H1 (cell line): ENCODE measurements at regions not wholly inside any gene's neighbourhood (a gene's known extent, or its start where the extent isn't known, plus 50 kb on each side); places are given as distances from the start of the nearest gene placed in this dataset.

ENCODE experiments used
- CTCF ChIA-PET: fragments of 300-600 bp; sonication (Branson Sonifier 250); formaldehyde crosslinking; loops from one replicate; lab custom pipeline; 2021; ENCODE audit not compliant: partially characterized antibody; lab: Charles Lee
- POLR2A ChIA-PET: fragments of 300-600 bp; sonication (Branson Sonifier 250); formaldehyde crosslinking; loops from one replicate; lab custom pipeline; 2021; ENCODE audit warnings: inconsistent platforms; ENCODE audit not compliant: partially characterized antibody; lab: Charles Lee
- DNase-seq, 2 experiments: peaks; one replicate each; pipeline versions ENCODE4 v3.0.0 to v3.0.0-alpha.2; 2010 to 2022; ENCODE audit warnings: low spot score in 2 of 2, low read depth in 1 of 2, mixed read lengths in 1 of 2
- FAIRE-seq: peaks from 2 replicates; lab custom pipeline; 2011; peaks lifted over from hg19 to GRCh38; lab: Jason Lieb, UNC
- H2AFZ ChIP-seq: 2 replicates; pipeline ENCODE4 v1.8.1; 2012; ENCODE audit warnings: low read length, inconsistent platforms
- H2AK5ac ChIP-seq: 2 replicates; pipeline ENCODE4 v1.6.1; 2013; ENCODE audit warnings: low read depth, low read length
- H2BK120ac ChIP-seq: replicated peaks from 2 replicates; pipeline ENCODE3; 2013; ENCODE audit warnings: low read depth, low read length, inconsistent platforms
- H2BK12ac ChIP-seq: 2 replicates; pipeline ENCODE4 v1.6.1; 2013; ENCODE audit warnings: low read depth, low read length
- H2BK15ac ChIP-seq: 2 replicates; pipeline ENCODE4 v1.6.1; 2013; ENCODE audit warnings: low read length
- H2BK20ac ChIP-seq: 2 replicates; pipeline ENCODE4 v1.6.1; 2013; ENCODE audit warnings: low read length
- H2BK5ac ChIP-seq: 2 replicates; pipeline ENCODE4 v1.6.1; 2013; ENCODE audit warnings: low read depth, low read length
- H3K14ac ChIP-seq: 2 replicates; pipeline ENCODE4 v1.6.1; 2013; ENCODE audit warnings: inconsistent platforms; ENCODE audit not compliant: insufficient read length
- H3K18ac ChIP-seq: 2 replicates; pipeline ENCODE4 v1.6.1; 2013; ENCODE audit warnings: low read length; ENCODE audit errors: extremely low read depth
- H3K23ac ChIP-seq: 2 replicates; pipeline ENCODE4 v1.6.1; 2013; ENCODE audit warnings: inconsistent platforms; ENCODE audit not compliant: insufficient read length
- H3K23me2 ChIP-seq: 2 replicates; pipeline ENCODE4 v1.6.1; 2013; ENCODE audit warnings: low read depth, low read length
- H3K27ac ChIP-seq: 2 replicates; pipeline ENCODE4 v1.6.1; 2011; ENCODE audit warnings: low read depth, low read length, inconsistent platforms
- H3K27me3 ChIP-seq, 4 experiments: replicated peaks in 1 of 4; 1 replicate in 1 of 4; 2 replicates in 3 of 4; pipeline versions ENCODE4 v1.6.1 to v1.8.1; 2011 to 2013; ENCODE audit warnings: low read length in 3 of 4, mild to moderate bottlenecking in 3 of 4, inconsistent platforms in 2 of 4, mixed read lengths in 2 of 4, moderate library complexity in 1 of 4; ENCODE audit not compliant: control insufficient read depth in 3 of 4, insufficient read depth in 3 of 4; ENCODE audit errors: extremely low read depth in 1 of 4
- H3K36me3 ChIP-seq, 4 experiments: 2 replicates each; pipeline versions ENCODE4 v1.6.1 to v1.8.1; 2011 to 2013; ENCODE audit warnings: mild to moderate bottlenecking in 4 of 4, low read length in 3 of 4, moderate library complexity in 2 of 4, control low read depth in 1 of 4, inconsistent platforms in 1 of 4; ENCODE audit not compliant: insufficient read depth in 4 of 4, control insufficient read depth in 2 of 4
- H3K4ac ChIP-seq: replicated peaks from 2 replicates; pipeline ENCODE3; 2013; ENCODE audit warnings: low read length, low read depth, mixed read lengths, inconsistent platforms; ENCODE audit not compliant: insufficient read length
- H3K4me1 ChIP-seq, 4 experiments: replicated peaks in 1 of 4; 1 replicate in 1 of 4; 2 replicates in 3 of 4; pipeline versions ENCODE4 v1.6.1 to v1.8.1; 2011 to 2013; ENCODE audit warnings: low read length in 3 of 4, inconsistent platforms in 2 of 4, mixed read lengths in 1 of 4; ENCODE audit not compliant: insufficient read depth in 4 of 4, control insufficient read depth in 3 of 4
- H3K4me2 ChIP-seq, 2 experiments: 2 replicates each; pipeline versions ENCODE4 v1.6.1 to v1.8.1; 2011 to 2013; ENCODE audit warnings: low read depth in 2 of 2, low read length in 2 of 2, control low read depth in 1 of 2, inconsistent platforms in 1 of 2, mild to moderate bottlenecking in 1 of 2; ENCODE audit not compliant: insufficient read depth in 1 of 2
- H3K4me3 ChIP-seq, 4 experiments: fragments of 200-600, 300-600 bp in 1 of 4; sonication (generic), shearing (Covaris generic), sonication (Bioruptor Twin) in 1 of 4; 2 replicates each; pipeline versions ENCODE4 v1.5.1 to v1.8.1; 2011 to 2016; ENCODE audit warnings: low read length in 4 of 4, low read depth in 3 of 4, control low read depth in 2 of 4, inconsistent platforms in 2 of 4, mild to moderate bottlenecking in 2 of 4, mixed read lengths in 1 of 4, moderate library complexity in 1 of 4; ENCODE audit not compliant: insufficient read depth in 2 of 4; ENCODE audit errors: extremely low read depth in 1 of 4
- H3K56ac ChIP-seq: replicated peaks from 2 replicates; pipeline ENCODE3; 2013; ENCODE audit warnings: low read depth, mild to moderate bottlenecking, mixed read lengths, low read length, inconsistent platforms; ENCODE audit not compliant: insufficient read length
- H3K79me1 ChIP-seq: 2 replicates; pipeline ENCODE4 v1.6.1; 2013; ENCODE audit warnings: low read depth, low read length, control low read depth
- H3K79me2 ChIP-seq, 2 experiments: 2 replicates each; pipeline versions ENCODE4 v1.6.1 to v1.8.1; 2012 to 2013; ENCODE audit warnings: low read length in 2 of 2, mild to moderate bottlenecking in 2 of 2, inconsistent platforms in 1 of 2; ENCODE audit not compliant: insufficient read depth in 2 of 2, control insufficient read depth in 1 of 2
- H3K9ac ChIP-seq, 4 experiments: replicated peaks in 1 of 4; 1 replicate in 1 of 4; 2 replicates in 3 of 4; pipeline versions ENCODE4 v1.6.1 to v1.8.1; 2011 to 2013; ENCODE audit warnings: low read depth in 3 of 4, low read length in 3 of 4, control low read depth in 2 of 4, mild to moderate bottlenecking in 2 of 4, moderate library complexity in 2 of 4, inconsistent platforms in 1 of 4; ENCODE audit errors: extremely low read depth in 1 of 4
- H3K9me3 ChIP-seq, 2 experiments: 2 replicates each; pipeline versions ENCODE4 v1.6.1 to v1.8.1; 2012 to 2013; ENCODE audit warnings: mild to moderate bottlenecking in 2 of 2, moderate library complexity in 2 of 2, control low read depth in 1 of 2, inconsistent platforms in 1 of 2, low read depth in 1 of 2, low read length in 1 of 2, mixed read lengths in 1 of 2; ENCODE audit not compliant: insufficient read depth in 2 of 2
- H4K20me1 ChIP-seq, 2 experiments: replicated peaks in 1 of 2; 2 replicates each; pipeline versions ENCODE3 to v1.8.1; 2011 to 2013; ENCODE audit warnings: inconsistent platforms in 2 of 2, low read length in 2 of 2, mild to moderate bottlenecking in 1 of 2; ENCODE audit not compliant: insufficient read depth in 2 of 2, control insufficient read depth in 1 of 2
- H4K5ac ChIP-seq: 2 replicates; pipeline ENCODE4 v1.6.1; 2013; ENCODE audit warnings: low read length, low read depth, mixed read lengths, inconsistent platforms; ENCODE audit not compliant: insufficient read length
- H4K8ac ChIP-seq: 2 replicates; pipeline ENCODE4 v1.8.0; 2013; ENCODE audit warnings: mild to moderate bottlenecking, moderate library complexity, low read length, inconsistent platforms; ENCODE audit not compliant: insufficient read depth; ENCODE audit errors: extremely low read depth
- H4K91ac ChIP-seq: replicated peaks from 2 replicates; pipeline ENCODE3; 2013; ENCODE audit warnings: low read length, mixed read lengths, inconsistent platforms; ENCODE audit not compliant: insufficient read length
- CBX5 ChIP-seq: fragments of 300-800, 300-1000 bp; sonication (generic); IDR thresholded peaks from 2 replicates; pipeline ENCODE4 v1.7.1; 2016; ENCODE audit warnings: antibody characterized with exemption, low read length, low read depth
- GABPA ChIP-seq: IDR thresholded peaks from 2 replicates; pipeline ENCODE4 v1.6.1; 2011; ENCODE audit warnings: mild to moderate bottlenecking, low read length, moderate library complexity, borderline replicate concordance; ENCODE audit not compliant: insufficient read depth
- GTF2F1 ChIP-seq: IDR thresholded peaks from 2 replicates; pipeline ENCODE4 v1.6.1; 2012; ENCODE audit warnings: low read depth, low read length, improper control_type of control experiment, borderline replicate concordance
- KDM5A ChIP-seq: fragments of 200-600 bp; IDR thresholded peaks from 2 replicates; pipeline ENCODE4 v1.7.1; 2012; ENCODE audit warnings: mild to moderate bottlenecking, low read length, inconsistent platforms, mixed read lengths
- SAP30 ChIP-seq: fragments of 300-600 bp; sonication (generic); IDR thresholded peaks from 2 replicates; pipeline ENCODE4 v1.7.1; 2012; ENCODE audit warnings: low read length, moderate library complexity, mild to moderate bottlenecking, inconsistent platforms; ENCODE audit not compliant: insufficient read depth, insufficient replicate concordance
- ZNF274 ChIP-seq: IDR thresholded peaks from 2 replicates; pipeline ENCODE4 v1.7.0; 2012; ENCODE audit warnings: low read length, borderline replicate concordance; ENCODE audit errors: extremely low read depth
- WGBS, 2 experiments: shearing (Covaris generic) in 1 of 2; methylation state at CpG; one replicate each; pipeline versions ENCODE4 v1.1.6 to v1.1.7; 2013 to 2015; ENCODE audit warnings: low lambda C conversion rate in 2 of 2, mixed read lengths in 2 of 2, inconsistent platforms in 1 of 2, low coverage in 1 of 2, missing lambda C conversion rate in 1 of 2; ENCODE audit not compliant: insufficient replicate concordance in 2 of 2, insufficient coverage in 1 of 2, insufficient read length in 1 of 2; ENCODE audit errors: extremely low coverage in 1 of 2, missing lambda C conversion rate in 1 of 2; 5-methylcytosine and 5-hydroxymethylcytosine counted together

- H3K18ac ChIP-seq: no peak overlapping the region
- H3K4ac ChIP-seq: no peak overlapping the region
- no peak overlapping the region for H2BK5ac ChIP-seq
- H3K27ac ChIP-seq: no peak overlapping the region
- H4K5ac ChIP-seq: no peak overlapping the region
- H4K20me1 ChIP-seq: no peaks in the 10 kb centered on the region
- POLR2A ChIA-PET: no interaction called here
- peaks cover 0 to 8% (median 3%) of the 10 kb centered on the region in 4 experiments; a peak in 6 of 7 replicates for H3K4me1 ChIP-seq
- CTCF ChIA-PET: no interaction called here
- DNase-seq (no peak), FAIRE-seq (peak; percentile 55)
- no peak overlapping the region for H2AFZ ChIP-seq
- H3K36me3 ChIP-seq: no peaks in the 10 kb centered on the region
- H2BK20ac ChIP-seq: no peak overlapping the region
- no peak overlapping the region for H2BK120ac ChIP-seq
- no peak overlapping the region for H4K8ac ChIP-seq
- peaks cover 0 to 12% (median 9%) of the 10 kb centered on the region in 4 experiments; a peak in 4 of 7 replicates for H3K27me3 ChIP-seq
- no peak overlapping the region for H3K56ac ChIP-seq
- no peaks in the 10 kb centered on the region for H3K79me2 ChIP-seq
- H3K9ac ChIP-seq: no peak overlapping the region
- no peaks in the 10 kb centered on the region for H3K23me2 ChIP-seq
- no peak overlapping the region for H2BK12ac ChIP-seq
- WGBS, 2 experiments: 71% methylated on average over 1 of the region's 1 CpG; no CpG with 5 or more reads in 1 of the 2 experiments
- no peak overlapping the region; a peak in 1 of 4 replicates for H3K4me2 ChIP-seq
- no peak overlapping the region for H3K23ac ChIP-seq
- no peak overlapping the region for H3K14ac ChIP-seq
- no peaks in the 10 kb centered on the region for H3K79me1 ChIP-seq
- H3K9me3 ChIP-seq: 0 out of 4 replicates have a peak, but pooled peaks cover 0 to 2% of the 10 kb centered on the region in 2 experiments
- TF ChIP-seq KDM5A (no peak), GABPA (no peak), GTF2F1 (no peak), ZNF274 (no peak), CBX5 (no peak), SAP30 (no peak)
- no peak overlapping the region for H4K91ac ChIP-seq
- no peak overlapping the region for H2BK15ac ChIP-seq
- no peak overlapping the region for H2AK5ac ChIP-seq
- peak overlapping the region in 1 of 4 experiments; percentile 29; a peak in 1 of 8 replicates for H3K4me3 ChIP-seq
Observed at GRCh38 chr7:156585926-156586325, 54.6 kb upstream of the RNF32 start.
